CD4-positive, CD25-positive, alpha-beta regulatory T cell (primary cell): ENCODE measurements at regions not wholly inside any gene's neighbourhood (a gene's known extent, or its start where the extent isn't known, plus 50 kb on each side); places are given as distances from the start of the nearest gene placed in this dataset.

ENCODE experiments used
- ATAC-seq, 2 donors: fragments of 150-1000 bp; cut with Tn5 transposase; one replicate each; pipeline ENCODE4 v1.10.0; 2021; ENCODE audit warnings: low read depth in 2 of 2, moderate number of reproducible peaks in 2 of 2, moderate library complexity in 1 of 2
- DNase-seq, 3 donors: peaks; one replicate each; pipeline versions ENCODE4 v3.0.0 to v3.0.0-alpha.2; 2012 to 2022; ENCODE audit warnings: mixed read lengths in 1 of 3
- H3K27ac ChIP-seq: one replicate; pipeline ENCODE4 v1.7.0; 2013; ENCODE audit warnings: mild to moderate bottlenecking, low read length; ENCODE audit not compliant: insufficient read depth, poor library complexity, severe bottlenecking
- H3K27me3 ChIP-seq: one replicate; pipeline ENCODE4 v1.7.0; 2013; ENCODE audit warnings: low read length; ENCODE audit not compliant: control insufficient read depth, insufficient read depth
- H3K36me3 ChIP-seq: one replicate; pipeline ENCODE4 v1.7.0; 2013; ENCODE audit warnings: mild to moderate bottlenecking, low read length, moderate library complexity; ENCODE audit not compliant: control insufficient read depth, insufficient read depth
- H3K4me1 ChIP-seq: 2 replicates; pipeline ENCODE4 v1.7.0; 2013; ENCODE audit warnings: mild to moderate bottlenecking, low read length; ENCODE audit not compliant: insufficient read depth, control insufficient read depth, poor library complexity, severe bottlenecking
- H3K4me3 ChIP-seq: one replicate; pipeline ENCODE4 v1.7.0; 2013; ENCODE audit warnings: low read depth, mild to moderate bottlenecking, low read length, moderate library complexity
- H3K9me3 ChIP-seq, 2 experiments: 1 replicate in 1 of 2; 2 replicates in 1 of 2; pipeline ENCODE4 v1.7.0; 2013; ENCODE audit warnings: low read length in 2 of 2, mild to moderate bottlenecking in 1 of 2, moderate library complexity in 1 of 2; ENCODE audit not compliant: control insufficient read depth in 2 of 2
- H3K27ac Mint-ChIP-seq, 3 donors: one replicate each; pipeline ENCODE4 v1.8.0; 2020 to 2022; ENCODE audit warnings: mild to moderate bottlenecking in 3 of 3, mixed read lengths in 3 of 3, moderate library complexity in 2 of 3
- H3K27me3 Mint-ChIP-seq: one replicate; pipeline ENCODE4 v1.8.0; 2022; ENCODE audit warnings: mild to moderate bottlenecking, mixed read lengths
- H3K36me3 Mint-ChIP-seq: one replicate; pipeline ENCODE4 v1.8.0; 2020; ENCODE audit warnings: mixed read lengths
- H3K4me1 Mint-ChIP-seq, 4 donors: one replicate each; pipeline ENCODE4 v1.8.0; 2020 to 2022; ENCODE audit warnings: mixed read lengths in 4 of 4, mild to moderate bottlenecking in 1 of 4
- H3K4me3 Mint-ChIP-seq, 4 donors: one replicate each; pipeline ENCODE4 v1.8.0; 2020 to 2022; ENCODE audit warnings: mild to moderate bottlenecking in 4 of 4, mixed read lengths in 4 of 4, moderate library complexity in 3 of 4
- H3K9me3 Mint-ChIP-seq, 7 donors: one replicate each; pipeline ENCODE4 v1.8.0; 2020 to 2022; ENCODE audit warnings: mixed read lengths in 7 of 7, mild to moderate bottlenecking in 3 of 7, moderate library complexity in 2 of 7

DNA sequence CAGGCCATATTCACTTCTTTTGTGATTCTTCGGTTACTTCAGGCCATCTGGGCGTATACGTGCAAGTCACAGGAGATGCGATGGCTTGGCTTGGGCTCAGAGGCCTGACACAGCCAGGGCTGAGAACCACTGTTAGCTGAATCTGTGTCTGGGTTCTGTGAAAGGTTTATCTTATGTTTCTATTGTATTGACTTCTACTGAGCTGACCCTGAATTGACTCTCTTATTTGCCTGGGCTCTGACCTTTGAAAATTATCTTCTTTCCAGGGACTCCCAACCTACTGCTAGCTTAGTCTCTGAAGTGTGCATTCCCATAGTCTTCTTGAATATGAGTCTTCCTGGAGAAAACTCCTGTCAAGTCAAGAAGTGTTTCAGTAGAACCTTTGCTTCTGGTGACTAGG, 226.4 kb upstream of the SOX4 start:
- Mint-ChIP-seq H3K4me1 (no peaks in the 10 kb centered on the region), H3K27ac (no peak overlapping the region), H3K36me3 (no peaks in the 10 kb centered on the region), H3K27me3 (peaks cover 12% of the 10 kb centered on the region), H3K9me3 (no peaks in the 10 kb centered on the region), H3K4me3 (no peak overlapping the region)
- DNase-seq (no peak), ATAC-seq (no peak)
- Histone ChIP-seq H3K9me3 (no peaks in the 10 kb centered on the region), H3K27ac (no peak overlapping the region), H3K36me3 (no peaks in the 10 kb centered on the region), H3K4me3 (no peak overlapping the region), H3K4me1 (no peaks in the 10 kb centered on the region), H3K27me3 (no peaks in the 10 kb centered on the region)

DNA sequence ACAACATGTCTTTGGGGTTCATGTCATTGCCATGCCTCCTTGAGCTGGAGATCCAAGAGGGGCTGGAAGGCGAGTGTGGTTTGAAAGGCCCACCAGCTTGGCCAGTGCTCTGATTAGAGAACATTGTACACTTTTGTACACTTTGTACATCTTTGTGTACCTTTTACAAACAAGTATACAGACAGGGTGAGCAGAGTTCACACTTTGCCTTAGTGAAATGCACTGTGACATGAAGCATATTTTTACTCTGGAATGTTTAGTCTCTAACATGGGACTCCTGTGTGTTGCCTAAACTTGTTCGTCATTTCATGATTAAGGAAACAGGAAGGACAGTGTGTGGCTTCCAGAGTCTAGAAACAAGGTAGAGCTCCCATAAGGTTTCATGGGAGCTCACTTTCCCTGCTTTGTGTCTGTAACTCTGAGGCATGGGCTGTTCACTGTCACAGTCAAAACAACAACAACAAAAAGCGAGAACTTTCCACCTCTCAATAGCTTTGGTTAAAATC, 225.8 kb upstream of the SOX4 start:
- Histone ChIP-seq H3K36me3 (no peaks in the 10 kb centered on the region), H3K9me3 (no peaks in the 10 kb centered on the region), H3K4me1 (no peaks in the 10 kb centered on the region), H3K4me3 (no peak overlapping the region), H3K27me3 (no peaks in the 10 kb centered on the region), H3K27ac (no peak overlapping the region)
- no peak overlapping the region for H3K4me3 Mint-ChIP-seq
- H3K9me3 Mint-ChIP-seq: no peaks in the 10 kb centered on the region
- H3K36me3 Mint-ChIP-seq: no peaks in the 10 kb centered on the region
- no peak for DNase-seq
- H3K27me3 Mint-ChIP-seq: peaks cover 12% of the 10 kb centered on the region
- H3K4me1 Mint-ChIP-seq: no peaks in the 10 kb centered on the region
- H3K27ac Mint-ChIP-seq: no peak overlapping the region
- ATAC-seq: no peak

DNA sequence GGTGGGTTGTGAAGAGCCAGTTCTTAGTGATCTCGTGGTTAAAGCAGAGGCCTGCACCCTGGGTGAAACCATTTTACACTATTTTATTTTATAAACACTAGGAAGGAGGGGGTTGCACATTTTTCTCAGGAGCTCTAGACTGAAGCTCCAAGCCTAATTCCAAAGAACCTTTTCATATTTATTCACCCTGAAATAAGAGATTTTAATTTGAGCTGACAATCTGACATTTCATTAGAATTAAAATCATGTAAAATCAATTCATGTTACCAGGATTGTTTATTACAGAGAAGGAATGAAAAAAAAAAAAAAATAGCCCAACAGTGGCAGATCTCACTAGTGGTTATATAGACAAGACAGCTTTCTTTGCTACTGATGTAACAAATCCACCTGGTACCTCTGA, 222.5 kb upstream of the SOX4 start:
- Histone ChIP-seq H3K36me3 (no peaks in the 10 kb centered on the region), H3K27ac (no peak overlapping the region), H3K27me3 (no peaks in the 10 kb centered on the region), H3K9me3 (no peaks in the 10 kb centered on the region), H3K4me1 (no peaks in the 10 kb centered on the region), H3K4me3 (no peak overlapping the region)
- no peak overlapping the region for H3K27ac Mint-ChIP-seq
- H3K27me3 Mint-ChIP-seq: peaks cover 16% of the 10 kb centered on the region
- no peaks in the 10 kb centered on the region for H3K9me3 Mint-ChIP-seq
- no peak overlapping the region for H3K4me3 Mint-ChIP-seq
- no peak for DNase-seq
- H3K4me1 Mint-ChIP-seq: no peaks in the 10 kb centered on the region
- no peak for ATAC-seq
- no peaks in the 10 kb centered on the region for H3K36me3 Mint-ChIP-seq

DNA sequence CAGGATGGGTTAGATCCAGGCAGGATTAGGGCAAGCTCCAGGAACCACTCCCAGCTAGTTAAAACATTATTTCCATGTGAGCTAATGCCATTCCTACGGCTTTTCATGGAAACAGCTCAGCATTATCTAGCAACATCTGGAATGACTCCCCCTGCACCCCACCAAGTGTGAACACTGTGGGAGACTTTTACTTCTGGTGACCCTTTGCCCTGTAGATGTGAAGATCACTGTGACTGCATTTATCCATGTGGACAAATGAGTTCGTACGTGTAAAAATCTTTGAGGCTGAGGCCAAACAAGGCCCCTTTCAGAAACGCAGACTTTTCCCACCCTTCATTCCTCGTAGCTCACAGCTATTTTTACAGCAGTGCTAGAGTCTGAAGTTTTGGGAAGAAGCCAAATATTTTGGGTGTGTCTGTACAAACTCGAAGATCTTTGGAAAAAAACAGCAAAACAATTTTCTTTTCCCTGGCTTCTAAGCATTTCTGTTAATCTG, 221.8 kb upstream of the SOX4 start:
- H3K9me3 ChIP-seq: no peaks in the 10 kb centered on the region
- no peaks in the 10 kb centered on the region for H3K4me1 Mint-ChIP-seq
- H3K36me3 Mint-ChIP-seq: no peaks in the 10 kb centered on the region
- DNase-seq (no peak), ATAC-seq (no peak)
- no peaks in the 10 kb centered on the region for H3K36me3 ChIP-seq
- no peaks in the 10 kb centered on the region for H3K27me3 ChIP-seq
- H3K4me1 ChIP-seq: no peaks in the 10 kb centered on the region
- no peak overlapping the region for H3K4me3 Mint-ChIP-seq
- H3K9me3 Mint-ChIP-seq: no peaks in the 10 kb centered on the region
- no peak overlapping the region for H3K4me3 ChIP-seq
- peaks cover 11% of the 10 kb centered on the region for H3K27me3 Mint-ChIP-seq
- no peak overlapping the region for H3K27ac Mint-ChIP-seq
- no peak overlapping the region for H3K27ac ChIP-seq

DNA sequence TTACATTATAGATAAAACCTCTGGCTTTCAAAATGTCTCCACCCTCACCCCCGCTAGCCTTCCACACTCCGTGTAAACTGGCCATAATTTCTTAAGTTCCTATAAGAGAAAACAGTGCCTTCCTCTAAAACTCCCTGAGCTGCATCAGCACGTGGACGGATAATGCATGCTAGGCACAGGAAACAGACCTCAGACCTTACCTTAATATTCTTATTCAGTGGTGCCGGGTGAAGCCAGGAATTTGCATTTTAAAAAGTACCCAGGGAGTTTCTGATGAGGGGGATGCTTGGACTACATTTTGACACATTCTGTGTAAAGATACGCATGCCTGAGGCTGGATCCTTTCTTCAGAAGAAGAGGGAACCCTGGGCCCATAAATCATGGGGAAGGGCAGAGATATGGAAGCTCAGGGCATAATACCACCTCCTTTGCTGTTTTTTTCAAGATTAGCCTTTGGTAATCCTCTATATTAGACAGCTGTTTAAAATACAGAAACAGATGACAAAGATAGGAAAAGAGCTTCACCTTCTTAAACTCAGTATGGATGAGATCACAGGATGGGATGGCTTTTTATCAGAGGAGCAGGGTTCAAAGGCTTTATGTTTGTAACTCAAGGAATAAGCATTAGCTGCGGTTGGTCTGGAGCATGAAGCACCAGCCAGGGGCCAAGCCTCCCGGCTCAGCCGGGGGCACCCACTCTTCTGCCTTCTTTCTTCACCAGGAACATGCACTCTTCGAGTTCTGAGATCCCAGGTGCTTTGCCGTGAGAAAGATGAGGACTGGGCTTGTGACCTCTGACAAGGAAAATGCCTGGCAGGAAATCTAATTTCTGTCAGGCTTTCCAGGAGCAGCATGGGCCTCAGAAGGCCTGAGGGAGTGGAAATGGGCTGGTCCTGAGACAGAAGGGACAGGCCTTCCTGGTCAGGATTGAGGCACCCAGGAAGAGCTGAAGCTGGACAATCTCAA, 218.1 kb upstream of the SOX4 start:
- H3K27me3 Mint-ChIP-seq: peaks cover 5% of the 10 kb centered on the region
- no peaks in the 10 kb centered on the region for H3K4me1 Mint-ChIP-seq
- H3K36me3 Mint-ChIP-seq: no peaks in the 10 kb centered on the region
- Histone ChIP-seq H3K4me1 (no peaks in the 10 kb centered on the region), H3K4me3 (no peak overlapping the region), H3K27me3 (no peaks in the 10 kb centered on the region), H3K36me3 (no peaks in the 10 kb centered on the region), H3K9me3 (no peaks in the 10 kb centered on the region), H3K27ac (no peak overlapping the region)
- no peaks in the 10 kb centered on the region for H3K9me3 Mint-ChIP-seq
- H3K27ac Mint-ChIP-seq: no peak overlapping the region
- DNase-seq (no peak), ATAC-seq (no peak)
- no peak overlapping the region for H3K4me3 Mint-ChIP-seq

DNA sequence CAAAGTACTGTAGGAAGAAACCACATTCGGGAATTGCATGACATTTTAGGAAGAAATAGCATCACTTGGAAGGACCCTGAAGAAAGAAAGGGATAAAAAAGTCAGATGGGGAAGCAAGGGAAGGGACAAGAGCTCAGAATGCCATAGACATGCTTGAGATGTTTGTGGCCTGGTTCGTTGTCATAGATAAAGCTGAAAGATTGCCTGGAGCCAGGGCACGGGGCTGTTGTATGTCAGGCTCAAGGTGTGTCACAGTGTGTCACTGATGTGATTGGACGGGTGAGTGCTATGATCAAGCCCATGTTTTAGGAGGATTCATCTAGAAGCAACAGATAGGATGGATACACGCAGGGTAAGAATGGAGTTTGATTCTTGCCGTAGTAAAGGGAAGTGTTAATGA, 216.2 kb upstream of the SOX4 start:
- no peak for DNase-seq
- Mint-ChIP-seq H3K36me3 (no peaks in the 10 kb centered on the region), H3K27me3 (peaks cover 5% of the 10 kb centered on the region), H3K4me3 (no peak overlapping the region), H3K27ac (no peak overlapping the region), H3K4me1 (no peaks in the 10 kb centered on the region), H3K9me3 (no peaks in the 10 kb centered on the region)
- Histone ChIP-seq H3K27me3 (no peaks in the 10 kb centered on the region), H3K36me3 (no peaks in the 10 kb centered on the region), H3K4me3 (no peak overlapping the region), H3K4me1 (no peaks in the 10 kb centered on the region), H3K27ac (no peak overlapping the region), H3K9me3 (no peaks in the 10 kb centered on the region)
- no peak for ATAC-seq

DNA sequence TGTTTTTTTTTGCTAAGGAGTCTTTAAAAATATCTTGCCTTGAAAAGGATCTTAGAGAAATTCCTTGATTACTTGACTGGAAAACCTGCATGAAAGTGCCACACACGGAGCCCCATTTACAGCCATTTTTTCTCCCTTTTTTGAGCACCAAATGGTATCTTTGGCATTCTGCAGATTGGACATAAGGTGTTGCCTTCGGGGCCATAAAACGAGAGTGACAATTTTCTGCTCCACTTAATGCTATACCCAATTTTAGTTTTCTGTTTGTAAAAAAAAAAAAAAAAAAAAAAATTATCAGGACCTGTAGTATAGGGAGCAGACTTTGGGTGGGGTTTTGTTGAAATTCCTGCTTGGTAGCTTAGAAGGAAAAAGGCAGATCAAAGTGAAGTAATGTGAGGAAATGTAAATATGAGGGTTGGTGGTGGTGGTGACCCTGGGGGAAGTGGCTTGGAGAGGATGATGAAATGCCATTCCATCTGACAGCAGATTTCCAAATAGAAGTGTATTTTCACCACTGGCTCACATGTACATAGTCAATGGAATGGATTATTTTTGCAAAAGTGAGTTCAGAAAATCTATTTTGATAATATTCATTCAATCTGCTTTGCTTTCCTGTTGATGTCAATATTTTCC, 212.1 kb upstream of the SOX4 start:
- H3K4me3 ChIP-seq: no peak overlapping the region
- no peak overlapping the region for H3K27ac Mint-ChIP-seq
- no peaks in the 10 kb centered on the region for H3K4me1 Mint-ChIP-seq
- no peak overlapping the region for H3K27ac ChIP-seq
- no peaks in the 10 kb centered on the region for H3K27me3 ChIP-seq
- no peak for DNase-seq
- H3K27me3 Mint-ChIP-seq: peaks cover 3% of the 10 kb centered on the region
- no peaks in the 10 kb centered on the region for H3K4me1 ChIP-seq
- no peaks in the 10 kb centered on the region for H3K9me3 ChIP-seq
- H3K36me3 ChIP-seq: no peaks in the 10 kb centered on the region
- no peak for ATAC-seq
- peaks cover 2% of the 10 kb centered on the region for H3K36me3 Mint-ChIP-seq
- H3K9me3 Mint-ChIP-seq: no peaks in the 10 kb centered on the region
- no peak overlapping the region for H3K4me3 Mint-ChIP-seq
